Nephron progenitor cell (in vitro differentiated cells): ENCODE measurements at regions not wholly inside any gene's neighbourhood (a gene's known extent, or its start where the extent isn't known, plus 50 kb on each side); places are given as distances from the start of the nearest gene placed in this dataset.

Experiments used
- DNase-seq: peaks from one replicate; pipeline ENCODE4 v3.0.0; 2021
- H3K27ac Mint-ChIP-seq: 2 replicates; pipeline ENCODE4 v1.8.0; 2021; ENCODE audit warnings: mild to moderate bottlenecking, moderate library complexity, mixed read lengths
- H3K27me3 Mint-ChIP-seq: 2 replicates; pipeline ENCODE4 v1.8.0; 2021; ENCODE audit warnings: mild to moderate bottlenecking, low read depth, mixed read lengths; ENCODE audit not compliant: poor library complexity
- H3K36me3 Mint-ChIP-seq: 2 replicates; pipeline ENCODE4 v1.8.0; 2021; ENCODE audit warnings: low read depth, mixed read lengths
- H3K4me1 Mint-ChIP-seq: 2 replicates; pipeline ENCODE4 v1.8.0; 2021; ENCODE audit warnings: mixed read lengths
- H3K4me3 Mint-ChIP-seq: 2 replicates; pipeline ENCODE4 v1.8.0; 2021; ENCODE audit warnings: mild to moderate bottlenecking, moderate library complexity, mixed read lengths
- H3K9me3 Mint-ChIP-seq: 2 replicates; pipeline ENCODE4 v1.8.0; 2021; ENCODE audit warnings: mild to moderate bottlenecking, moderate library complexity, mixed read lengths
- TF ChIP-seq, protein P1 (sequence below): fragments of 200-600 bp; sonication (generic); IDR thresholded peaks from 2 replicates; pipeline ENCODE4 v1.5.0; 2021; ENCODE audit warnings: antibody characterized with exemption

DNA sequence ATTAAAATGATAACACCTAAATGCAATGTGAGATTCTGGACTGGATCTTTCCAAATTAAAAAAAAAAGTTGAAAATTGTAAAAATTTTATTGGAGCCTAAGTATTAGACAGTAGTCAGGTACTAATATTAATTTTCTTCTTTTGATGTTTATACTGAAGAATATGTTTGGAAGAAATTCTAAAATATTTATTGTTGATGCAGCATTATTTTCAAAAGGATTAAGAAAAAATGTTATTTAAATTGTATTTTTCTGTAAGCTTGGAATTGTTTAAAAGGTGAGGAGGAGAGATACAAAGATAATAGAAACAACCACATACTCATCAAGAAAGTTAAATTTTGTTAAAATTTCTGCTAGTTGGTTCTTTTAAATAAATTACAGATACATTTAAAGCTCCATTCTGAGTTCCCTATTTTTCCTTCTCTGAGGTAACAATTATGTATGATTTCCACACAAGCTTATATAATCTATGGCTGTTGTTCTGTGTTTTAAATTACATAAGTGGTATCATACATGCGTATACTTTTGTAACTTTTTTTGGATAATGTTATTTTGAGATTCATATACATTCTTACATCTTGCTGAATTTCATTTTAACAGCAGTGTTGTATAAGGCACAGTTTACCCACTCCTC is 180.3 kb upstream of the RGS18 start:
- TF ChIP-seq, protein P1, sequence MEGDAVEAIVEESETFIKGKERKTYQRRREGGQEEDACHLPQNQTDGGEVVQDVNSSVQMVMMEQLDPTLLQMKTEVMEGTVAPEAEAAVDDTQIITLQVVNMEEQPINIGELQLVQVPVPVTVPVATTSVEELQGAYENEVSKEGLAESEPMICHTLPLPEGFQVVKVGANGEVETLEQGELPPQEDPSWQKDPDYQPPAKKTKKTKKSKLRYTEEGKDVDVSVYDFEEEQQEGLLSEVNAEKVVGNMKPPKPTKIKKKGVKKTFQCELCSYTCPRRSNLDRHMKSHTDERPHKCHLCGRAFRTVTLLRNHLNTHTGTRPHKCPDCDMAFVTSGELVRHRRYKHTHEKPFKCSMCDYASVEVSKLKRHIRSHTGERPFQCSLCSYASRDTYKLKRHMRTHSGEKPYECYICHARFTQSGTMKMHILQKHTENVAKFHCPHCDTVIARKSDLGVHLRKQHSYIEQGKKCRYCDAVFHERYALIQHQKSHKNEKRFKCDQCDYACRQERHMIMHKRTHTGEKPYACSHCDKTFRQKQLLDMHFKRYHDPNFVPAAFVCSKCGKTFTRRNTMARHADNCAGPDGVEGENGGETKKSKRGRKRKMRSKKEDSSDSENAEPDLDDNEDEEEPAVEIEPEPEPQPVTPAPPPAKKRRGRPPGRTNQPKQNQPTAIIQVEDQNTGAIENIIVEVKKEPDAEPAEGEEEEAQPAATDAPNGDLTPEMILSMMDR = no peak
- Mint-ChIP-seq H3K4me3 (no peak overlapping the region), H3K4me1 (no peaks in the 10 kb centered on the region), H3K9me3 (peaks cover 15% of the 10 kb centered on the region), H3K36me3 (no peaks in the 10 kb centered on the region), H3K27me3 (peaks cover 3% of the 10 kb centered on the region), H3K27ac (no peak overlapping the region)
- DNase-seq = no peak

DNA sequence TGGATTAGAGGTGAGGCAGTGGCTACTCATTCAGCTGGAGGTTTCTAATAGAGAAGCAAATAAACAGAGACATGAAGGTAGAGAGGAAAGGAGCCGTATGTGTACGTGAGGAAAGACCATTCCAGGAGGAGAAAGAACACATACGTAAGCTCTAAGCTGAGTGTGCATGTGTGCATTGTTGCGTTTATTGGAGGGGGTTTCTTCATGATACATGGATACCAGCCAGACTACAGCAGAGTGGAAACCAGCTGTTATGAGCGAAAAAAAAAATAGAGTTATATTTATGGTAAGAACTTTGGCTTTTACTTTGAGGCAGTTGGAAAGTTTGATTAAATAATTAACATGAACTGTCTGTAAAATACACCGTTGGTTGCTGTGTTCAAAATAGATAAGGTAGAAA is 173.4 kb upstream of the RGS18 start:
- Mint-ChIP-seq H3K27me3 (peaks cover 10% of the 10 kb centered on the region), H3K36me3 (no peaks in the 10 kb centered on the region), H3K27ac (no peak overlapping the region), H3K4me3 (no peak overlapping the region), H3K4me1 (no peaks in the 10 kb centered on the region), H3K9me3 (peaks cover 17% of the 10 kb centered on the region)
- TF ChIP-seq, protein P1 = no peak
- DNase-seq = no peak

DNA sequence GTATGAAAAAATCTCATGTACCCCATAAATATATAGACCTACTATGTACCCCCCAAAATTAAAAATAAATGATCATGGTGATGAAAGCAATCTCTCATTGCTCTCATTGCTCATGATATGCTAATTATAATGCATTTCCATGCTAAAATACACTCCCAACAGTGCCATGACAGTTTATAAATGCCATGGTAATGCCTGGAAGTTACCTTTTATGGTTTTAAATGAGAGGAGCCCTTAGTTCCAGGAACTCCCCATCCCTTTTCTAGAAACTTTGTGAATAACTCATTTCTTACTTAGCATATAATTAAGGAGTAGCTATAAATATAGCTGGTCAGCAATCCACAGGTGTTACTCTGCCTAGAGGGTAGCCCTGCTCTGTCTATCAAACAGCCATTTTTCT is 166.1 kb upstream of the RGS18 start:
- Mint-ChIP-seq H3K36me3 (no peaks in the 10 kb centered on the region), H3K9me3 (no peaks in the 10 kb centered on the region), H3K27me3 (peaks cover 3% of the 10 kb centered on the region), H3K4me1 (no peaks in the 10 kb centered on the region), H3K4me3 (no peak overlapping the region), H3K27ac (no peak overlapping the region)
- TF ChIP-seq, protein P1 = no peak
- DNase-seq = no peak

DNA sequence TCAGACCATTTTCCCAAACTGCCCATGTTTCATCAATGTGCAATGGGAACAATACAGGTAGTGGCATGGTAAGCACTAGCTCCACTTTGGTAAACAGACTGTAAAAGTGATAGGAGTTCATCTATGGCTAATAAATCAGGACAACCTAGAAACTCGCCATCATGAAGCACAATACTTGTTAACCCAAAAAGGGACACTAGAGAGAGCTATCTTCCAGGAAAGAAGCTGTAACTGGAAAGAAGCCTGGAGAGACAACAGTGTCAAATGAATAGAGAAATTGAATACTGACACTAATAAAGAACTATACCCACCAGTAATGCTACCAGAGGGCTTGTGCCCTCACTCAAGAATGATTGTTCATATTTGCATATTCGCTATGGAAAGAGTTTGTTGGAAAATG is 164.7 kb upstream of the RGS18 start:
- Mint-ChIP-seq H3K27ac (no peak overlapping the region), H3K9me3 (no peaks in the 10 kb centered on the region), H3K36me3 (no peaks in the 10 kb centered on the region), H3K4me1 (no peaks in the 10 kb centered on the region), H3K27me3 (peaks cover 3% of the 10 kb centered on the region), H3K4me3 (no peak overlapping the region)
- no peak for DNase-seq
- TF ChIP-seq, protein P1 = no peak

DNA sequence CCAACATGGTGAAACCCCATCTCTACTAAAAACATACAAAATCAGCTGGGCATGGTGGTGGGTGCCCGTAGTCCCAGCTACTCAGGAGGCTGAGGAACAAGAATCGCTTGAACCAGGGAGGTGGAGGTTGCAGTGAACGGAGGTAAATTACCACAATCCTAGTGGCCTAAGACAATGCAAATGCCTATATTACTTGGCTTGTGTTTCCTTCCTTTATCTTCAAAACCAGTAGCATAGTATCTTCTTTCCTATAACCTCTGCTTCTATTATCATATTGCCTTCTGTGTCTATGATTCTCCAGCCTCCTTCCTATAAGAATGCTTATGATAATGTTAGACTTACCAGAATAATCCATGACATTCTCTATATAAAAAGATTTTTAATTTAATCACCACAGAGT is 156.2 kb upstream of the RGS18 start:
- Mint-ChIP-seq H3K9me3 (no peaks in the 10 kb centered on the region), H3K4me1 (no peaks in the 10 kb centered on the region), H3K27ac (no peak overlapping the region), H3K4me3 (no peak overlapping the region), H3K27me3 (no peaks in the 10 kb centered on the region), H3K36me3 (no peaks in the 10 kb centered on the region)
- DNase-seq = no peak
- TF ChIP-seq, protein P1 = no peak

DNA sequence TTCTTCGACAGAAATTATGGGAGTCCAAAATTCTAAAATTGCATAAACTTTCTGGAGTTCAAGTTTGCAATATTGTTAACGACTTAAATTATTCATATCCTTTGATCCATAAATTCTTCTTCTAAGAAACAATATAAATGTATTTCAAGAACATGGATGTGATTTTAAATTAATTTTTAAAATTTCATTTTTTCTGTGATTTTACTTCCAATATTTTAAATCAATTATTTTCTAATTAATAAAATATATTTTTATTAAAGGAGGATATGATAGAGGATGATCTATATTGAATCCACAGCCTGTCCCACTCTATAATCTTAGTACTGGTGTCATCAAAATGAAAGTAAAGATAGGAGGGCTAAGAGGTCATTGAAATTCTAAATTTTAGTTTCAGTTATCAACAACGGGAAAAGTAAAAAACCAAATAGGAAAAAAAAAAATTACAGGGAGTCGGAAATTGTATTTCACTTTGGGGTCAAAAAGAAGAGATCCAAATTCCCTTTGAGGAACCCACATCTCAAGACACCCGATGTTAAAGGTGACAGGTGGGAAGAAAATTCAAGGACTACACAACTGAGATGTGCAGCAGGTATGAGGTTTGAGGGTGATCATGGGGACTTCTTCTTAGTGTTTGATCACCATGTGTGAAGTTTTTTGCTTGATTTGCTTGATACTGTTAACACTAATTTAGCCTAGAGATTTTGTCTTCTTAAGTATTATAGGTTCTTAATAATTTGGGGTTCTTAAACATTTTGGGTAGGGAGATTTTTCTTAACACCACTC is 154.8 kb upstream of the RGS18 start:
- Mint-ChIP-seq H3K27me3 (no peaks in the 10 kb centered on the region), H3K9me3 (no peaks in the 10 kb centered on the region), H3K4me1 (no peaks in the 10 kb centered on the region), H3K4me3 (no peak overlapping the region), H3K36me3 (no peaks in the 10 kb centered on the region), H3K27ac (no peak overlapping the region)
- TF ChIP-seq, protein P1 = no peak
- DNase-seq = no peak
